Neural crest cell (in vitro differentiated cells): ENCODE measurements at regions not wholly inside any gene's neighbourhood (a gene's known extent, or its start where the extent isn't known, plus 50 kb on each side); places are given as distances from the start of the nearest gene placed in this dataset.

Source experiments
- DNase-seq: peaks from one replicate; pipeline ENCODE4 v3.0.0; 2021; ENCODE audit warnings: low read depth, mixed read lengths, low spot score
- H3K27ac Mint-ChIP-seq: one replicate; pipeline ENCODE4 v1.8.0; 2021; ENCODE audit warnings: mild to moderate bottlenecking, mixed read lengths; ENCODE audit not compliant: unreplicated experiment
- H3K27me3 Mint-ChIP-seq: 2 replicates; pipeline ENCODE4 v1.8.0; 2021; ENCODE audit warnings: low read depth, mild to moderate bottlenecking, mixed read lengths
- H3K36me3 Mint-ChIP-seq: 2 replicates; pipeline ENCODE4 v1.8.0; 2021; ENCODE audit warnings: low read depth, mild to moderate bottlenecking, mixed read lengths
- H3K4me1 Mint-ChIP-seq: 2 replicates; pipeline ENCODE4 v1.8.0; 2021; ENCODE audit warnings: mixed read lengths
- H3K4me3 Mint-ChIP-seq: one replicate; pipeline ENCODE4 v1.8.0; 2021; ENCODE audit warnings: mild to moderate bottlenecking, mixed read lengths
- H3K9me3 Mint-ChIP-seq: 2 replicates; pipeline ENCODE4 v1.8.0; 2021; ENCODE audit warnings: mixed read lengths
- CTCF ChIP-seq: fragments of 200-600 bp; sonication (generic); conservative IDR thresholded peaks from 2 replicates; pipeline ENCODE4 v1.5.0; 2021; ENCODE audit warnings: antibody characterized with exemption, mild to moderate bottlenecking

DNA sequence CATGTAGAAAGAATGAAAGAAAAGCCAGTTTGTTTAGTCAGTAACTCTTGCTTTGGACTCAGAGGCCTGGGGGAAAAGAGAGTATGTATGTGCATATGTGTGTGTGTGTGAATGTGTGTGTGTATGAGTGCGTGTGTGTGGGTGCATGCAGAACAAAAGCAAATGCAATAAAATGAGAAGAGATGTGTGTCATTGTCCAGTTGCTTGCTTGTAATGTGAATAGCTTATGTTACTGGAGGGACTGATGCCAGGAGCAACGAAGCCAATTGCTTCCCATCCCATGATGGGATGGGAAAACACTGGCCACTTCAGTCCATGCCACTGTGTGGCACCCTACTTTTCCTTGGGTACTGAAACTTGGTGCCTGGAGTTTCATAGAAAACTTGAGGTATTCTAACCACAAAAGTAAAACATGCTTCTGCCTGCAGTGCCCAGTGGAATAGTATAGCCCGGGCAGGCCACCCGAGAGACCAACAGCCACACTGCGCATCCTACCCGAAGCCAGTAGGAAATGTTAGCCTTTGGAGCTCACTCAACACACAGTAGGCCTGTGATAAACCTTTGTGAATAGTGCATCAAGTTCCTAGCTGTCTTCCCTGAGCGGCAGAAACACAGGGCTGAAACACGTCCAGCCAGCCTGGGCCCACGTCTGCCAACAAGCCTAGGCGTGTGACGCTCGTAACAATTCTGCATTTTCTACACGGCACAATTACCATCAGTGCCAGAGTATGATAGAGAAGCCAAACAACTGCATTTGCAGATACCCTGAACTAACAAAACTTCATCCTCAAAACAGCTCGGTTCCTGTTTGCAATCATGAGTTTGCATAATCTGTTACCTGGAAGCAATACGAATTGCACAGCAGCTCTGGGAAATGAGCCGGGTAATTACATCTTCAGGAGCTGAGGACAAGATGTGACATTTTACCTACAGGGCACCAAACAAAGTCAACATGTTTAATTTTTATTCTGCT lies 198.1 kb downstream of the SYK start:
- H3K4me1 Mint-ChIP-seq, result no peaks in the 10 kb centered on the region
- H3K4me3 Mint-ChIP-seq, result no peak overlapping the region
- no peak for TF ChIP-seq CTCF
- H3K27ac Mint-ChIP-seq, result peak overlapping the region; percentile 4
- no peak for DNase-seq
- H3K27me3 Mint-ChIP-seq, result no peaks in the 10 kb centered on the region
- H3K9me3 Mint-ChIP-seq, result peaks cover 3% of the 10 kb centered on the region
- no peaks in the 10 kb centered on the region for H3K36me3 Mint-ChIP-seq

DNA sequence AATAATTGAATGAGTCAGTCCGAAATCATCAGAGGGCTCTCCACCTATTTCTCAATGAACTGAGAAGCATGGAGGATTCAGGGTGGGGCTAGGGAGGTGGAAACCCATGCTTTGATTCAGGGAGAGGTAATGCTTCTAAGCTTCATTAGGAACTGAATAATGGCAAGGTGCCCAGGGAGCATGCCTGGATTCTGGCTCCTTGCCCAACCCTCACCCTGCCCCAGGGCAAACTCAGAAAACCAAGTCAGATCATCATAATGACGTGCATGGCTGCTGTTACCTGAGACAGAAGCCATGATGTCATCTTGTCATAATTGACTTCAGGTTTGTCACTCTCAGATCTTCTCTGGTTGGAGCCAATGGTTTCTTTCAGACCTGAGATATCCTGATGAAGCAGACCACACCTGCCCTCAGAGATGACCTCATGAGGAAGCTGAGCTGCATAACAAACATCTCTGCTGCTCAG lies 199.6 kb downstream of the SYK start:
- Mint-ChIP-seq H3K9me3 (peaks cover 3% of the 10 kb centered on the region), H3K36me3 (no peaks in the 10 kb centered on the region), H3K4me3 (no peak overlapping the region), H3K4me1 (no peaks in the 10 kb centered on the region), H3K27me3 (no peaks in the 10 kb centered on the region), H3K27ac (no peak overlapping the region)
- no peak for TF ChIP-seq CTCF
- no peak for DNase-seq

DNA sequence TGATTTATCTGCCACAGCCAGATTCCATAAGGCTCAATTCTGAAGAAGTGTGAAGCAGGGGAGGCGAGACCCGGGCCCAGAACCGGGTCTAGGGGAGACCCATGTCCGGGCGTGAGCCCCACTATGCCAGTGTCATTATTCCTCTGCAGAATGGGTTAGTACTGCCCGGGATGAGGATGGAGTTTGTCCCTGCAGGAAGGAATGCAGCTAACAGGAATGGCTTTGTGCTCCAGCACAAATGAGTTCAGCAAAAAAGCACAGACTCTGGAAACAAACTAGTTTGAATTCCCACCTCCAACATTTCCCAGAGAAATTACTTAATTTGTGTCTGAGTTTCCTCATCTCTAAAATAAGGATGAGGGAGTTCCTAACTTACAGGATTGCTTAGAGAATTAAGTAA lies 202.9 kb downstream of the SYK start:
- Mint-ChIP-seq H3K4me1 (no peaks in the 10 kb centered on the region), H3K36me3 (no peaks in the 10 kb centered on the region), H3K27ac (no peak overlapping the region), H3K4me3 (no peak overlapping the region), H3K9me3 (peaks cover 3% of the 10 kb centered on the region), H3K27me3 (no peaks in the 10 kb centered on the region)
- DNase-seq, result no peak
- TF ChIP-seq CTCF, result no peak

GRCh38 chr9:91004992-91005391 lies 203.4 kb downstream of the SYK start:
- Mint-ChIP-seq H3K4me1 (no peaks in the 10 kb centered on the region), H3K36me3 (no peaks in the 10 kb centered on the region), H3K27ac (no peak overlapping the region), H3K27me3 (no peaks in the 10 kb centered on the region), H3K9me3 (peaks cover 6% of the 10 kb centered on the region), H3K4me3 (no peak overlapping the region)
- DNase-seq, result no peak
- TF ChIP-seq CTCF, result no peak

GRCh38 chr9:91006046-91006445 lies 204.4 kb downstream of the SYK start:
- H3K36me3 Mint-ChIP-seq, result no peaks in the 10 kb centered on the region
- peaks cover 6% of the 10 kb centered on the region for H3K9me3 Mint-ChIP-seq
- H3K27me3 Mint-ChIP-seq, result no peaks in the 10 kb centered on the region
- no peak for TF ChIP-seq CTCF
- no peak overlapping the region for H3K27ac Mint-ChIP-seq
- no peaks in the 10 kb centered on the region for H3K4me1 Mint-ChIP-seq
- DNase-seq, result no peak
- no peak overlapping the region for H3K4me3 Mint-ChIP-seq
